ENCODE measurements at regions not wholly inside any gene's neighbourhood (a gene's known extent, or its start where the extent isn't known, plus 50 kb on each side); places are given as distances from the start of the nearest gene placed in this dataset.

DNA sequence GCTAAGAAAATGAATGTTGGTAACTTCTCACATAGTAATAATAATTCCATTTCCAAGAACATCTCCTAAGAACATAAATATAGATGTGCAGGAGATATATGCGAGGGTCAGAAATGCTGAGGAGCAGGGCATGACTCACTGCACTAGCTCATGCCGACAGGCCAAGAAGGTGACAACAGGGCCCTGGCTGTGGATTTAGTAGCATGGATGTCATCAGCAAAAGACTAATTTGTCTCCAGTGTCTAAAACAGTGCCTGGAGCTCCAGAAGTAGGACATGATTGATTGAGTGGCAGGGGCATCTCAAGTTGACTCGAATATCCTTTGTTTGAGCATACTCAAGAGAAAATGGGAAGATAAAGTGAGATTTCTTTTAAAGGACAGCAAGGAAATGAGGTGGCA, 207.0 kb upstream of the FOXA2 start:
- DNase-seq (ENCODE audit: low spot score): no peak

GRCh38 chr20:22791877-22792525, 207.6 kb upstream of the FOXA2 start:
- DNase-seq (ENCODE audit: low spot score): no peak

DNA sequence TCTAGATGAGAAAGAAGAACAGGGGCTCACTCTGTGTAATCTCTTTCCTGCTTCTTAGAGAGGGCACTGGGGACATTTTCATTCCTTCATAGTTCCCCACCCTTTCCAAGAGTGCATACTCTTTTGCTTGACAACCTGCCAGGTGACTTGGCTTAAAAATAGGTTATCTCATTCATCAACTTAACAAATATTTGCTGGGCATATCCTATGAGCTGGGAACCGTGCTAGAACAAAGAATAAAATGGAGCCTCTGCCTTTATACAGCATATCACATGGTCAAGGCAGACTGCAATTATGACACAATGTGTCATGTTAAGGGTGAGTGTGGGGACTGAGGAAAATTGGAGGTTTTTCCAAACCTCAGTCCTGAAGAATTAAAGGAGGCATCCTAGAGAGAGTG, 209.8 kb upstream of the FOXA2 start:
- DNase-seq (ENCODE audit: low spot score): peak; percentile 64

DNA sequence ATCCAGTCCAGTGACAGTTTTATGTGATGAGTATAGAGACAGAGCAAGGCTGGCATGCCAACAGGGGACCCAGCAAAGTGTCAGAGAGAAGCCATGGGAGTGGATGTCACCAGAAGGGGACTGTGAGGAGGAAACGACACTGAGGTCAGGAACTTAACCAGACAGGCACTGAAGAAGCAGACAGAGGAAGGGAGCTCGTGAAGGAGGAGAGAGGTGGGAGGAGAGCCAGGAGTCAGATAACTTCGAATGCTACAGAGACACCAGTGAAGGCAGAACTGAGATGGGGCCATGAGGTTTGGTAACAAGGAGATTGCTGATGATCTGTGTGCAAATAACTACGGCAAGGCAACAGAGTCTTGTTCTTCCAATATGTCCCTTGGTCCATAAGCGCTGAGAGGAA, 211.1 kb upstream of the FOXA2 start:
- no peak for DNase-seq (ENCODE audit: low spot score)

GRCh38 chr20:22795871-22796270, 211.5 kb upstream of the FOXA2 start:
- DNase-seq (ENCODE audit: low spot score): peak; percentile 99

- peak; percentile 58 for DNase-seq (ENCODE audit: low spot score)
Measured at GRCh38 chr20:22796469-22797077, 212.2 kb upstream of the FOXA2 start.

GRCh38 chr20:22797103-22797502, 212.7 kb upstream of the FOXA2 start:
- DNase-seq (ENCODE audit: low spot score): peak; percentile 83

DNA sequence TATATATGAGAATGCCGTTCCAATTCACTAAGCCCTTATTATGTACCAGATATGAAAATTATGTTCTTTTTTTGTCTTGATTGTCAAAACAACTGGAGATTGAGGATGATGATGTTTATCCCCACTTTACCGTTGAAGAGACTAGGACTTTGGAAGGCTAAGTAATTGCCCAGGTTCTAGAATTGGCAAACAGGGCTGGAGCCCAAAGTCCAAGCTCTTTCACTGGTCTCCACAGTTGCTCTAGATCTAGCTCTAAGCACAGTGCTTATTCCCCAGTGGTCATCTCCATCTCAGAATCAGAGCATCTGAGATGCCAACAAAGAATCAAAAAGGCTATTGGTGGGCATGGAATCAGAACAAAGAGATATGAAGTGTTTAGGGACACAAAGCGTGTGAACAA, 215.3 kb upstream of the FOXA2 start:
- DNase-seq (ENCODE audit: low spot score): no peak

DNA sequence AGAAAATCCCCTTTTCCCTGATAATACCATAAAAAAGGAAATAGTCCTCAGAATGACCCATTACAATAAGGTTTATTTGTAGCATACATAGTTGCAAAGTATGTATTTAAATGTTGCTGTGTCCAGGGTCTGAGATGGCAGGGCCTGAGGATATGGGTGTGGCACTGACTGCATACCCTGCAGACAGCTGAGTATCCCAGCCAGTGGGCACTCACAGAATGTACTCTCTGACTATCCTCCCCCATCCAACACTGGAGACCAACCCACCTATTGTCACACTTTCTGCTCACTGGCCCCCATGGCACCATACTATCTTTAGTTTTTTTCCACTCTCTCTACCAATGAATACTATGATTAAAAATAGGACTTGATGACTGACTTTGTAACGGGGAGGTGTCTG, 215.8 kb upstream of the FOXA2 start:
- DNase-seq (ENCODE audit: low spot score): no peak

DNA sequence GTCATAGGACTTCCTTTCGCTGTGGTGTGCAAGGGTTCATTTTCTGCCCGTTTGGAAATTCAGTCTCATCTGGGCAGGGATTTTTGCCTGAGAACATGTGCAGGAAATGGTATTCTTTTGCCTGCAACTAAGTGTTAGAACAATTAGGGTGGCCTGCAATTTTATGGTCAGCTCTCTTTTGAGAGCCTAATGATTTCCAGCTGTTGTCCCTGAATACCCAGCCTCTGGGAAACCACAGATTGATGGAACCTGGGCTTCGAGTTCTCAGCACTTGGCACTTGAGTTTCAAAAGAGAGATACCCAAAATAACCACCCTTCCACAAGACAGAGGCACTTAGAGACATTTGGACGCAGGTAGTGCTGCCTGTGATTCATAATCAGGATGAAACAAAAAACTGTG, 217.2 kb upstream of the FOXA2 start:
- DNase-seq (ENCODE audit: low spot score): no peak

DNA sequence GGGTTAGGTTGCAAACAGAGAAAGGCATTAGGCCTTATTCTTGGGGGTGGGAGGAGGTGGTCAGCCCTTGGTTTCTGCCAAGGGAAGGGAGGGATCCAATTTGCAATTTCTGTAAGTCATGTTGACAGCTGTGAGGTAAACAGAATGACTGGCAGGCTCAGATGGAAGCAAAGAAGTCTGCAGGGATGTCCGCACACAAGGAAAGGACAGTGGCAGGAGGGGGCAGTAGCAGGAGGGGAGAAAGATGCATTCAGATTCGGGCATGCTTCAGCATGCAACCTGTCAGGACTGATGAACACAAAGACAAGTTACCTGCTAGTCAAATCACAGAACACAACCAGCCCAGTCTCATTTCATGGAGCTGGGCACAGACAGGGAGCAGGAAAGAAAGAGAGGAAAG, 217.9 kb upstream of the FOXA2 start:
- DNase-seq (ENCODE audit: low spot score): no peak

DNA sequence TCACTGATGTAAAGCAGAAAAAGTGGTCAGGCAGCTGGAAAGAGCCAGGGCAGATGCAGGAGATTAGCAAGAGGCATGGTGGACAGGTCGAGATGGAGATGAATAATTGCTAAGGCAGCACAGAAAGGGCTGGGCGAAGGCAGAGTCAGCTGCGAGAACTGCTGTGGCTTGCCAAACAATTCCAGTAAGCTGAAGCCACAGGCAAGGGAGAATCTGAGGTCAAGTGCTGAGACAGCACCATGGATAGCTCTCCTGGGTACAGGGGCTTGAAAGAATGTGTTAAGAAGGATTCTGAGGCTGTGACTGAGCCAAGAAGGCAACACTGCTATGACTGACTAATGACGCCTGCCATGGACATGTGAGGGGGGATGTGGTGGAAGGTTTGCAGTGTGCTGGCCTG, 220.8 kb upstream of the FOXA2 start:
- peak; percentile 92 for DNase-seq (ENCODE audit: low spot score)

DNA sequence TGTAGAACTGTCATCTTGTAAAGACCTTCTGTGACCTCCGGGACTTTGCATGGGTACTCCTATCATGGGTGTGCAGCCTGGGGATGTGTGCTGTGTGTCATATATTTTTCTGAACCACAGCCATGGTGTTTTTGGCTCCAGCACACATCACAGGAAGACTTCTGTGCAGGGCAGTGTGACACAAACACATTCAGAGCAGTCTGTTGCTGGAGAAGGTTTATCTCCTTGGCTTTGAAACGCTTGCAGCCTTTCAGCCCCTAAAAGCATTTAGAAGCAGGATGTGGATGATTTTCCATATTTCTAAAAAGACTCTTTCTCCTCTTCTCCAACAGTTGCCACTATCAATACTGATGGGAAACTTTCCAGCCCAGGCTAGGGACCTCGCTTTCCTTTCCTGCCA, 221.6 kb upstream of the FOXA2 start:
- DNase-seq (ENCODE audit: low spot score): no peak

GRCh38 chr20:22807045-22807444, 222.7 kb upstream of the FOXA2 start:
- no peak for DNase-seq (ENCODE audit: low spot score)

DNA sequence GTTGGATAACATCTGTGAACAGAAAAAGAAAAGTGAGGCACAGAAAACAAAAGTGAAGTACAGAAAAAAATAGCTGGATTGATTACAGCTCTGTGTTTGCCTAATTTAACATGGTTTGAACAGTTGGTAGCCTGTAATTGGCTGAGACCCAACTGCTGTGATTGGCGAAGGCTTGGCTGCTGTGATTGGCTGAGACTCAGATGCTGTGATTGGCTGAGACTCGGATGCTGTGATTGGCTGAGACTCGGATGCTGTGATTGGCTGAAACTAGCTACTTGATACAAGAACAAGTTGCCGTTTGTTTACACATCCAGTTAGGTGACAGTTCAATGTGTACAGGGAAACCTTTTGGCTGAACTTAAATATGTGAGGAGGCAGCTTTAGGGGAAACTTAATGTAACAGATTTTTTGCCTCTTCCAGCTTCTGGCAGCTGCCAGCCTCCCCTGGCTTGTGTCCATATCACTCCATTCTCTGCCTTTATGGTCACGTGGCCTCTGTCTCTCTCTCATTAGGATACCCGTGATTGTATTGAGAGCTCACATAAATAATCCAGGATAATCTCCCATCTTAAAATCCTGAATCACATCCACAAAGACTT, 223.4 kb upstream of the FOXA2 start:
- DNase-seq (ENCODE audit: low spot score): no peak

- no peak for DNase-seq (ENCODE audit: low spot score)
Measured at GRCh38 chr20:22808628-22809027, 224.3 kb upstream of the FOXA2 start.

DNA sequence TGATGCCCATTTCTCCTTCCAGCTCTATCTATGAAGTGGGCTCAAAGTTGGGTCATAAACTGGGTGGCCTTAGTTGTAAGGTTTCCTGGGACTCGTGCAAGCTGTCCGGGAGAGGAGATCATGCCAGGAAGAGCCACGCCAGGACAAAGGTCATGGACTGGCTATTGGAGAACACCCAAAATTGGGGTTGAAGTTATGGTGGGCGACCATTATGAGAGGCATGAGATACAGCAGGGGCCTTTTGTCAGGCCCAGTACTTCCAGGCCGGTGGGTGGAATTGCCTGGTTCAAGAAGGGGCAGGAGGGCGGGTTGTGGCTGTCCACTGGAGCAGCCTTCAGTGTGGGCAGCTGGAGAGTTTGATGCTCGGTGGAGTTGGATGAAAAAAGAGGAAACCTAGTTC, 225.1 kb upstream of the SSTR4 start:
- no peak for DNase-seq (ENCODE audit: low spot score)

DNA sequence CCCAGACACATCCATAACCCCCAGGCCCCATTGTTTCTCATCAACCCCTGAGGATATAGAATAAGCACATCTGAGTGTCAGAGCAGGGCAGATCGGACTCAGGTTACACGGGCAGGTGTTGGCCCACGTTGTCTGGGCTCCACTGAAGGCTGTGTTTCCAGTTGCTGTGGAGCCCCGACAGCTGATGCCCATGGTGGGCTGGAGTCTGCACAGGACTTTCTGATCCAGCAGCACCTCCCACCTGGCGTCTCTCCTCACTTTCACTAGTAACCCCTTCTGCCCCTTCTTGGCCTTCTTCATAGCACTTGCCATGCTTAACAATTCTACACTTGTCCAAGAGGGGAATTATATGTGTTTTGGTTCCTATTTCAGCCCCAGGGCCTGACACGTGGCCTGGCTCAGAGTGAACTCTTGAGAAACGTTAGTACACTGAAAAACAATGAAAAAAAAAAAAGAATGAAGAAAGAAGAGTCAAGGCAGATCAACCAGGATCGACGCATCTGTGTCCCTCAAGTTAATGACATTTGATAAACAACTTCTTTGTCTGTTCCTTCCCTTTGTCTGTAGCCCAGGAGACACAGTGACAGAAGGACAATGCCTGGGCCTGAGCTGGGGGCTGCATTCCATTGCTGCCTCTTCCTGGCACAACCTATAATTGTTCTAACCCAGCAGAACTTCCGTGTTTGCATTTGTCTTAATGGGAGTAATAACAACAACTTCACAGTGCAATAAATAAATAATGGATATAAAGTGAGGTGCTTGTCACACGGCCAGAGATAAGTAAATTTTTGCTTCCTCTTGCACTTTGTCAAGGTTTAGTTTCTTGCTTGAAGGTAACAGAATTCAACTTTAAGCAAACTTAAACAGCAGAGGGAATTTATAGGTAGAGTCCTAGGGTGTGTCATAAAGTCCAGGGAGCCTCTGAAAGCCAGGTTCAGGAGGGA, 224.2 kb upstream of the SSTR4 start:
- DNase-seq (ENCODE audit: low spot score): no peak

DNA sequence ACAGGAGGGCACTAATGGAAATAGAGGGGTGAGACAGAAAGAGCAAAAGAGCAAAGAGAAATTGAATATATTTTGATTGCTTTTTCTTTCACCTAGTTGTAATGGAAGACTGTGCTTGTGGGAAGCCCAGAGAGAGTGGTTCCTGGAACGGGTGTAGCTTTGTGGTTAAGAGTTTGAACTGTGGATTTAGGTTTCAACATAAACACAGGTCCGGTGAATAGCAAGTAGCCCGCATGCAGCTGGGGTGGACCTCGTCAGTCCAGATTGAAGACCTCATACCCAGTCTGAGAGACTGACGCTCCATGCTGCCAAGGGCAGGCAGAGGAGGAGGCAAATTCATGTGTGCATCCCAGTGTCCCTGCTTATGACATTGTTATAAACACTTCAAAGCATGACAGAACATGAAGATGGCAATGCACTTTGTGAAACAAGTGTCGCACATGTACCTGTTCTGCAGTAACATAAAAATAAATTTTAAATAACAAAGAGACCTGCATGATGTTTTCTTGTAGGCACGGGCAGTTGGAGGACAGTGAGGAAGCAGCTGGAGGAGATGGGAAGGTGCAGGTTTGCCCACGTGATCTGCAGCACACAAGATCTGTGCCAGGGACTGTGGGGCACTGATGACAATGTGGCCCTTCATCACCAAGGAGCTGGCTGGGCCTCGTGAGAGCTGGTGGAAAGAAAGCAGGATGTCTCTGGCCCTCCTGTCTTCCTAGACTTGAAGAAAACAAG, 220.5 kb upstream of the SSTR4 start:
- DNase-seq (ENCODE audit: low spot score): no peak

GRCh38 chr20:22815206-22815551, 219.9 kb upstream of the SSTR4 start:
- DNase-seq (ENCODE audit: low spot score): no peak

DNA sequence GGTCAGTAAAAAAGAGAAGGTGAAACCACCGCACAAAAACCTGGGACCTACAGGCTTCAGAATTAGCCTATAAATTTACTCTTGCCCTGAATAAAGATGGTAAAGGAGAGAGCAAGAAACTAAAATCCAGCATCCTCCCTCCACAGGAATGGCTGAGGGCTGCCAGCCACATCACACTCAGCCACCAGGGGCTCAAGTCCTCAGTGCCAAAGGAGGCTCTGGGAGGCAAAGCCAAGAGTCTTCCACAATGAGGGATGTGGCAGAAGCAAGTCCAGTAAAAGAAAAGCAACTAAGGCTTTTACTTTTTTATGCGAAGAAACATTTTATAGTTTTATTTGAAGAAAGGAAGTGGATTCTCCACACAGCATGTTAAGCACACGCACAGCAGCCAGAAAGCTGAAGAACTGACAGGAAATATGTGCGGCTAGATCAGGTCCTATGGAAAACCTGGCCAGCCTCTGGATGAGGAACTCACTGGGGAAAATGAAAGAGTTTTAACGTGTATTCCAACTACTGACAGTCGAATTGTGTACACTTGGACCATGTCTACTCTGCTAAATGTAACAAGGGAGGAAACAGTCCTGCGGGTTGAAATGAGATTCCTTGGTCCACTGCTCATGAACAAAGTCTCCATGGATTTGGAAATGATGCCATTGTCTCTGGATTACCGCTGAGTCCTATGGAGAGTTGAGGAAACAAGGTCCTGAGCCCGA, 219.4 kb upstream of the SSTR4 start:
- no peak for DNase-seq (ENCODE audit: low spot score)

All from A172 (cell line).